ENCODE measurements at regions not wholly inside any gene's neighbourhood (a gene's known extent, or its start where the extent isn't known, plus 50 kb on each side); places are given as distances from the start of the nearest gene placed in this dataset.

- TF ChIP-seq, protein P1, sequence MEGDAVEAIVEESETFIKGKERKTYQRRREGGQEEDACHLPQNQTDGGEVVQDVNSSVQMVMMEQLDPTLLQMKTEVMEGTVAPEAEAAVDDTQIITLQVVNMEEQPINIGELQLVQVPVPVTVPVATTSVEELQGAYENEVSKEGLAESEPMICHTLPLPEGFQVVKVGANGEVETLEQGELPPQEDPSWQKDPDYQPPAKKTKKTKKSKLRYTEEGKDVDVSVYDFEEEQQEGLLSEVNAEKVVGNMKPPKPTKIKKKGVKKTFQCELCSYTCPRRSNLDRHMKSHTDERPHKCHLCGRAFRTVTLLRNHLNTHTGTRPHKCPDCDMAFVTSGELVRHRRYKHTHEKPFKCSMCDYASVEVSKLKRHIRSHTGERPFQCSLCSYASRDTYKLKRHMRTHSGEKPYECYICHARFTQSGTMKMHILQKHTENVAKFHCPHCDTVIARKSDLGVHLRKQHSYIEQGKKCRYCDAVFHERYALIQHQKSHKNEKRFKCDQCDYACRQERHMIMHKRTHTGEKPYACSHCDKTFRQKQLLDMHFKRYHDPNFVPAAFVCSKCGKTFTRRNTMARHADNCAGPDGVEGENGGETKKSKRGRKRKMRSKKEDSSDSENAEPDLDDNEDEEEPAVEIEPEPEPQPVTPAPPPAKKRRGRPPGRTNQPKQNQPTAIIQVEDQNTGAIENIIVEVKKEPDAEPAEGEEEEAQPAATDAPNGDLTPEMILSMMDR (IDR thresholded peaks at IDR 0.05; ENCODE audit: insufficient read depth, low read length, poor library complexity, severe bottlenecking) = no peak
- DNase-seq (ENCODE audit: low read depth) = no peak
- H3K36me3 ChIP-seq (ENCODE audit: control insufficient read depth, insufficient read depth, low read length) = no peaks in the 10 kb centered on the region
These were observed 223.2 kb upstream of the ACTBL2 start for GRCh38 chr5:57705769-57706168.

DNA sequence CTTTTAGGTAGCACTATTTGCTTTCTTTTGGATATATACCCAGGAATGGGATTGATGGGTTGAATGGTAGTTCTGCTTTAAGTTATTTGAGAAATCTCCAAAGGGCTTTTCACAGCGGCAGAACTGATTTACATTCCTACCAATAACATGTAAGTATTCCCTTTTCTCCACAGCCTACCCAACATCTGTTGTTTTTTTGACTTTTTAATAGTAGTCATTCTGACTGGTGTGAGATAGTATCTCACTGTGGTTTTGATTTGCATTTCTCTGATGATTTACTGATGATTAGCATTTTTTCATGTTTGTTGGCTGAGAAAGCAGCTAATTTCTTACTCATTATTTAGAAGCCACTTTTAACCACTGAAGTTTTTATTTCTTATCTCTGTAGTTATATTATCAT is 221.1 kb upstream of the ACTBL2 start:
- DNase-seq (ENCODE audit: low read depth) = no peak
- no peaks in the 10 kb centered on the region for H3K27me3 ChIP-seq (ENCODE audit: control insufficient read depth, insufficient read depth, low read length)
- no peak overlapping the region for H3K4me3 ChIP-seq (ENCODE audit: low read depth, low read length)
- no peaks in the 10 kb centered on the region for H3K36me3 ChIP-seq (ENCODE audit: control insufficient read depth, insufficient read depth, low read length)
- TF ChIP-seq, protein P1 (IDR thresholded peaks at IDR 0.05; ENCODE audit: insufficient read depth, low read length, poor library complexity, severe bottlenecking) = no peak

More at GRCh38 chr5:57705769-57706168, 223.2 kb upstream of the ACTBL2 start:
- no peak overlapping the region for H3K4me3 ChIP-seq (ENCODE audit: low read depth, low read length)
- no peaks in the 10 kb centered on the region for H3K27me3 ChIP-seq (ENCODE audit: control insufficient read depth, insufficient read depth, low read length)

DNA sequence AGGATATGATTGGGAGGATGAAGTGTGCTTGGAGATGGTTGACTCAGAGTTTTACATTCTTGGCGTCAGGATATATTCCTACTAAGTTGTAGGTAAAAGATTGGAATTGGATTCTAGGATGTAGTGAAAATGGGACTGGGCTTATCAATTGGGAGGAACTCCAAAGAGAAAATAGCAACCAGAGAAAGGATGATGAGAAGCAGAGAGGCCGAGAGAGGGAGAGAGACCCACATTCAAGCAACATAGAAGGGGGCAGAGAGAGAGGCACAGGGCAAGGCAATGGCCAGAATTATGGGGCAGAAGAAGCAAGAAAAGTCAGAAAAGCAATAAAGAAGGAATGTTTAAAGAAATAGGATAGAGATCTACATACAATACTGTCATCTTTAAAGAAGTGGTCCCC is 217.9 kb upstream of the ACTBL2 start:
- Histone ChIP-seq H3K36me3 (ENCODE audit: control insufficient read depth, insufficient read depth, low read length) (no peaks in the 10 kb centered on the region), H3K27me3 (ENCODE audit: control insufficient read depth, insufficient read depth, low read length) (no peaks in the 10 kb centered on the region), H3K4me3 (ENCODE audit: low read depth, low read length) (no peak overlapping the region)
- TF ChIP-seq, protein P1 (IDR thresholded peaks at IDR 0.05; ENCODE audit: insufficient read depth, low read length, poor library complexity, severe bottlenecking) = no peak
- no peak for DNase-seq (ENCODE audit: low read depth)

GRCh38 chr5:57700072-57700471 is 217.5 kb upstream of the ACTBL2 start:
- no peaks in the 10 kb centered on the region for H3K36me3 ChIP-seq (ENCODE audit: control insufficient read depth, insufficient read depth, low read length)
- no peaks in the 10 kb centered on the region for H3K27me3 ChIP-seq (ENCODE audit: control insufficient read depth, insufficient read depth, low read length)
- no peak for DNase-seq (ENCODE audit: low read depth)
- TF ChIP-seq, protein P1 (IDR thresholded peaks at IDR 0.05; ENCODE audit: insufficient read depth, low read length, poor library complexity, severe bottlenecking) = no peak
- H3K4me3 ChIP-seq (ENCODE audit: low read depth, low read length) = no peak overlapping the region

DNA sequence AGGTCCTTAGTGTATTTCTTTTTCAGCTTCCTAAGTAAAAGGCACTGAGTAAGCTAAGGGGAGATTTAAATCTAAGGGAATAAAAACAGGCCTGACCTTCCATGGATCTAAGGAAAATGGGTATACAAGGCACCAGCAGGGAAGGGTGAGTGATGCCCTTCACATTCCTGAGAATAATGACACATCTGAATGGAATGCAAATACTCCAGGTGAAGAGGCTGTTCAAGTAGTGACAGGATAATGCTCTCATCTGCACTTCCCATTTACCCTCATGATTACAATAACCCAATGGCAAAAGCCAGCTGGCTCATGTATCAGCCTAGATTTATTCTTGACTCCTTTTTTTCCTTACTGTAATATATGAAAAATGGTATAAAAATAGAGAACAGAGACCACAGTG is 216.2 kb upstream of the ACTBL2 start:
- TF ChIP-seq, protein P1 (IDR thresholded peaks at IDR 0.05; ENCODE audit: insufficient read depth, low read length, poor library complexity, severe bottlenecking) = no peak
- Histone ChIP-seq H3K27me3 (ENCODE audit: control insufficient read depth, insufficient read depth, low read length) (no peaks in the 10 kb centered on the region), H3K36me3 (ENCODE audit: control insufficient read depth, insufficient read depth, low read length) (no peaks in the 10 kb centered on the region), H3K4me3 (ENCODE audit: low read depth, low read length) (no peak overlapping the region)
- peak; percentile 66 for DNase-seq (ENCODE audit: low read depth)

DNA sequence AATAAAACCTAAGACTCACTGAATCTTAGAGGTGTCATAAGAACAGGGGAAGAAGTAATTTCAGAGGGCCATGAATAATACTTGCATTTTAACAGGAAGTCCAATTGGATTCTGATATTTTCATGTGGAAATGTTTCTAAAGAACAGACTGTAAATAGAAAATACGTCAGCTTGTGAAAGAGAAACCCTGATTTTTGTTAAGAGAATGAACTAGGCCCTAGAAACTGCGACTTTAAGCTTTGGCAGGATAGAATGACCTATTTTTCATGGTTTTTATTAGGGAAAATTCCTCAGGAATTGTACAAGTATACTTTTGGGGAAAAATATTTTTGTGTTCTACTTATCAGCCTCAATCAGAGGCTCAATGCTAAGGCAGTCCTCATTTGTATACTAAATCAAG is 215.5 kb upstream of the ACTBL2 start:
- Histone ChIP-seq H3K36me3 (ENCODE audit: control insufficient read depth, insufficient read depth, low read length) (no peaks in the 10 kb centered on the region), H3K4me3 (ENCODE audit: low read depth, low read length) (no peak overlapping the region), H3K27me3 (ENCODE audit: control insufficient read depth, insufficient read depth, low read length) (no peaks in the 10 kb centered on the region)
- no peak for DNase-seq (ENCODE audit: low read depth)
- TF ChIP-seq, protein P1 (IDR thresholded peaks at IDR 0.05; ENCODE audit: insufficient read depth, low read length, poor library complexity, severe bottlenecking) = no peak
